Neural progenitor cell (in vitro differentiated cells): ENCODE measurements at regions not wholly inside any gene's neighbourhood (a gene's known extent, or its start where the extent isn't known, plus 50 kb on each side); places are given as distances from the start of the nearest gene placed in this dataset.

ENCODE experiments used
- CTCF ChIP-seq: fragments of 200-600 bp; sonication (generic); IDR thresholded peaks from 2 replicates; pipeline ENCODE4 v1.5.1; 2017; ENCODE audit warnings: antibody characterized with exemption, mild to moderate bottlenecking
- EZH2 ChIP-seq: fragments of 200-600 bp; sonication (generic); IDR thresholded peaks from 2 replicates; pipeline ENCODE4 v1.6.1; 2017; ENCODE audit warnings: antibody characterized with exemption, mild to moderate bottlenecking, moderate library complexity
- EZH2phosphoT487 ChIP-seq: fragments of 200-600 bp; sonication (generic); IDR thresholded peaks from 2 replicates; pipeline ENCODE4 v1.6.1; 2017; ENCODE audit warnings: antibody characterized with exemption

GRCh38 chr9:99594056-99594780 lies 227.5 kb upstream of the NR4A3 start:
- no peak for TF ChIP-seq CTCF
- no peak for TF ChIP-seq EZH2phosphoT487
- TF ChIP-seq EZH2, result no peak
